RWPE2 (cell line): ENCODE measurements at regions not wholly inside any gene's neighbourhood (a gene's known extent, or its start where the extent isn't known, plus 50 kb on each side); places are given as distances from the start of the nearest gene placed in this dataset.

Source experiments
- ATAC-seq: fragments of 200-7000 bp; cut with Tn5 transposase; 3 replicates; pipeline ENCODE4 v1.9.1; 2021; ENCODE audit warnings: low read depth
- DNase-seq: peaks from one replicate; pipeline ENCODE4 v3.0.0-alpha.2; 2020; ENCODE audit warnings: low spot score
- H3K27ac ChIP-seq: fragments of 450-650 bp; 2 replicates; pipeline ENCODE4 v1.5.1; 2017; ENCODE audit warnings: mild to moderate bottlenecking; ENCODE audit not compliant: poor library complexity, severe bottlenecking
- H3K27me3 ChIP-seq: fragments of 250-450 bp; sonication (Bioruptor Pico); 2 replicates; pipeline ENCODE4 v1.5.1; 2021; ENCODE audit warnings: mild to moderate bottlenecking, moderate library complexity; ENCODE audit not compliant: insufficient read depth, poor library complexity, severe bottlenecking
- H3K36me3 ChIP-seq: fragments of 250-450 bp; sonication (Bioruptor Pico); 2 replicates; pipeline ENCODE4 v1.5.1; 2020; ENCODE audit warnings: low read depth, mild to moderate bottlenecking, moderate library complexity
- H3K4me1 ChIP-seq: fragments of 250-450 bp; sonication (Bioruptor Pico); 2 replicates; pipeline ENCODE4 v1.5.1; 2021; ENCODE audit warnings: mild to moderate bottlenecking, moderate library complexity; ENCODE audit not compliant: insufficient read depth, poor library complexity, severe bottlenecking
- H3K4me3 ChIP-seq: fragments of 250-450 bp; sonication (Bioruptor Pico); 2 replicates; pipeline ENCODE4 v1.5.1; 2021; ENCODE audit warnings: mild to moderate bottlenecking, moderate library complexity; ENCODE audit not compliant: severe bottlenecking
- H3K9me3 ChIP-seq: fragments of 250-450 bp; sonication (Bioruptor Pico); 2 replicates; pipeline ENCODE4 v1.5.1; 2021; ENCODE audit warnings: mild to moderate bottlenecking, moderate library complexity; ENCODE audit not compliant: severe bottlenecking
- CTCF ChIP-seq: fragments of 450-650 bp; IDR thresholded peaks from one replicate; pipeline ENCODE4 v1.5.1; 2017; ENCODE audit warnings: mild to moderate bottlenecking, moderate library complexity; ENCODE audit not compliant: poor library complexity, severe bottlenecking

GRCh38 chr2:8266563-8266962 is 415.3 kb upstream of the ID2 start:
- no peak for ATAC-seq
- DNase-seq: no peak
- no peak overlapping the region for H3K4me3 ChIP-seq
- H3K4me1 ChIP-seq: no peaks in the 10 kb centered on the region
- no peaks in the 10 kb centered on the region for H3K36me3 ChIP-seq
- TF ChIP-seq CTCF: no peak
- H3K9me3 ChIP-seq: no peaks in the 10 kb centered on the region
- H3K27ac ChIP-seq: no peak overlapping the region
- H3K27me3 ChIP-seq: no peaks in the 10 kb centered on the region

GRCh38 chr2:8267048-8267447 is 414.8 kb upstream of the ID2 start:
- Histone ChIP-seq H3K27ac (no peak overlapping the region), H3K9me3 (no peaks in the 10 kb centered on the region), H3K27me3 (no peaks in the 10 kb centered on the region), H3K4me3 (no peak overlapping the region), H3K4me1 (no peaks in the 10 kb centered on the region), H3K36me3 (no peaks in the 10 kb centered on the region)
- no peak for TF ChIP-seq CTCF
- no peak for DNase-seq
- no peak for ATAC-seq

DNA sequence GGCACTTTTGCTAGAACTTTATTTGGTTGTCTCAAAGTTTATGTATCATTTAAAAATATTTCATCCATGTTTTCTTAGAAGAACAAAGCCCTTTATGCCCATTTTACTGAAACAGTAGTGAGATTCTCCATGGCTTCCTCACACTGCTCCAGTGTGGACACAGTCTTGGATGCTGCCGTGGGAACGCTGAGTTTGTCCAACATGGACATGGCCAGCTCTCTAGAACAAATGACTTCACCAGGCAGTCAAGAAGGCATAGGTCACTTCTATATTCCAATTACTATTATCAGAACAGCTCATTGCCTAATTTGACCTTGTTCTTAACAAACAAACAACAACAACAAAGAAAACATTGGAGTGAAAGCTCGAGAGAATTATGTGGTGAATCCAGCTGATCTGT is 414.1 kb upstream of the ID2 start:
- Histone ChIP-seq H3K4me1 (no peaks in the 10 kb centered on the region), H3K27ac (no peak overlapping the region), H3K9me3 (no peaks in the 10 kb centered on the region), H3K27me3 (no peaks in the 10 kb centered on the region), H3K4me3 (no peak overlapping the region), H3K36me3 (no peaks in the 10 kb centered on the region)
- TF ChIP-seq CTCF: no peak
- ATAC-seq: no peak
- DNase-seq: no peak

GRCh38 chr2:8268172-8268783 is 413.6 kb upstream of the ID2 start:
- DNase-seq (no peak), ATAC-seq (no peak)
- Histone ChIP-seq H3K9me3 (no peaks in the 10 kb centered on the region), H3K4me1 (no peaks in the 10 kb centered on the region), H3K27ac (no peak overlapping the region), H3K27me3 (no peaks in the 10 kb centered on the region), H3K36me3 (no peaks in the 10 kb centered on the region), H3K4me3 (no peak overlapping the region)
- no peak for TF ChIP-seq CTCF

- ATAC-seq: no peak
- no peak for TF ChIP-seq CTCF
- Histone ChIP-seq H3K9me3 (no peaks in the 10 kb centered on the region), H3K36me3 (no peaks in the 10 kb centered on the region), H3K4me1 (no peaks in the 10 kb centered on the region), H3K4me3 (no peak overlapping the region), H3K27ac (no peak overlapping the region), H3K27me3 (no peaks in the 10 kb centered on the region)
- no peak for DNase-seq
Measured at GRCh38 chr2:8270699-8271098, 411.2 kb upstream of the ID2 start.
